Parathyroid adenoma (tissue), 2 donors: ENCODE measurements at regions not wholly inside any gene's neighbourhood (a gene's known extent, or its start where the extent isn't known, plus 50 kb on each side); places are given as distances from the start of the nearest gene placed in this dataset.

Source experiments
- H2AFZ ChIP-seq: fragments of 300-600 bp; sonication (generic); one replicate; pipeline ENCODE4 v1.7.0; 2017; ENCODE audit warnings: antibody characterized with exemption, mild to moderate bottlenecking
- H3K27ac ChIP-seq: fragments of 300-600 bp; sonication (generic); one replicate; pipeline ENCODE4 v1.7.0; 2017
- H3K27me3 ChIP-seq: fragments of 300-600 bp; sonication (generic); one replicate; pipeline ENCODE4 v1.7.0; 2017; ENCODE audit warnings: low read length; ENCODE audit not compliant: control insufficient read depth, insufficient read depth
- H3K36me3 ChIP-seq: fragments of 300-600 bp; sonication (generic); one replicate; pipeline ENCODE4 v1.7.0; 2017; ENCODE audit warnings: low read length; ENCODE audit not compliant: control insufficient read depth, insufficient read depth
- H3K4me1 ChIP-seq: fragments of 300-600 bp; sonication (generic); one replicate; pipeline ENCODE4 v1.7.0; 2017; ENCODE audit warnings: control low read depth
- H3K4me2 ChIP-seq: fragments of 300-600 bp; sonication (generic); one replicate; pipeline ENCODE4 v1.7.0; 2017; ENCODE audit warnings: low read length
- H3K4me3 ChIP-seq: fragments of 300-600 bp; sonication (generic); one replicate; pipeline ENCODE4 v1.7.0; 2017; ENCODE audit warnings: low read depth, low read length
- H3K79me2 ChIP-seq: fragments of 300-600 bp; sonication (generic); one replicate; pipeline ENCODE4 v1.7.0; 2017; ENCODE audit warnings: control low read depth
- H3K9ac ChIP-seq: fragments of 300-600 bp; sonication (generic); one replicate; pipeline ENCODE4 v1.7.0; 2017; ENCODE audit warnings: mild to moderate bottlenecking
- H3K9me3 ChIP-seq: fragments of 300-600 bp; sonication (generic); one replicate; pipeline ENCODE4 v1.7.0; 2017; ENCODE audit warnings: low read length; ENCODE audit not compliant: control insufficient read depth
- TF ChIP-seq, protein P1 (sequence below): fragments of 300-600 bp; sonication (generic); IDR thresholded peaks from one replicate; pipeline ENCODE4 v1.7.0; 2017; ENCODE audit warnings: antibody characterized with exemption, mild to moderate bottlenecking
- donor health status: primary hyperparathyroidism.

DNA sequence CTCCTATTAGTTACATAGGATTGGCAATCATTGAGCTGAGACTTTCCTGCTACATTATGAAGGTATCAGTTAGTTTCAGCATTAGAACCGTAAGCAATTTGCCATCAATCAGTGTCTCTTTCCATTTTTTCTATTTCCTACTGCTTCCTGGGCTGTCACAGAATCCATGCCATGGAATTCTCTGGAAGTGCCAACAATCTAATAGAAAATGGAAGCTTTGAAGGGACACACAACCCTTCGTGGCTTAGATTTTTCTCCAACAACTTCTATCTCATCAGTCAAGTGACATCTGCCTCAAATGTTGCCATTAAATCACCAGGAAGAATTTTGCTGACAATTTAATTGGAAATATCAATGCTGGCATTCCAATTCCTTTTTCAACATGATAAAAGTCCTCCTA lies 183.5 kb upstream of the PARD3B start:
- Histone ChIP-seq H3K9me3 (no peaks in the 10 kb centered on the region), H3K9ac (no peak overlapping the region), H3K4me3 (no peak overlapping the region), H3K27ac (no peak overlapping the region), H3K4me1 (no peaks in the 10 kb centered on the region), H2AFZ (no peak overlapping the region), H3K4me2 (no peak overlapping the region), H3K79me2 (no peaks in the 10 kb centered on the region), H3K36me3 (no peaks in the 10 kb centered on the region), H3K27me3 (no peaks in the 10 kb centered on the region)
- TF ChIP-seq, protein P1, sequence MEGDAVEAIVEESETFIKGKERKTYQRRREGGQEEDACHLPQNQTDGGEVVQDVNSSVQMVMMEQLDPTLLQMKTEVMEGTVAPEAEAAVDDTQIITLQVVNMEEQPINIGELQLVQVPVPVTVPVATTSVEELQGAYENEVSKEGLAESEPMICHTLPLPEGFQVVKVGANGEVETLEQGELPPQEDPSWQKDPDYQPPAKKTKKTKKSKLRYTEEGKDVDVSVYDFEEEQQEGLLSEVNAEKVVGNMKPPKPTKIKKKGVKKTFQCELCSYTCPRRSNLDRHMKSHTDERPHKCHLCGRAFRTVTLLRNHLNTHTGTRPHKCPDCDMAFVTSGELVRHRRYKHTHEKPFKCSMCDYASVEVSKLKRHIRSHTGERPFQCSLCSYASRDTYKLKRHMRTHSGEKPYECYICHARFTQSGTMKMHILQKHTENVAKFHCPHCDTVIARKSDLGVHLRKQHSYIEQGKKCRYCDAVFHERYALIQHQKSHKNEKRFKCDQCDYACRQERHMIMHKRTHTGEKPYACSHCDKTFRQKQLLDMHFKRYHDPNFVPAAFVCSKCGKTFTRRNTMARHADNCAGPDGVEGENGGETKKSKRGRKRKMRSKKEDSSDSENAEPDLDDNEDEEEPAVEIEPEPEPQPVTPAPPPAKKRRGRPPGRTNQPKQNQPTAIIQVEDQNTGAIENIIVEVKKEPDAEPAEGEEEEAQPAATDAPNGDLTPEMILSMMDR: no peak

DNA sequence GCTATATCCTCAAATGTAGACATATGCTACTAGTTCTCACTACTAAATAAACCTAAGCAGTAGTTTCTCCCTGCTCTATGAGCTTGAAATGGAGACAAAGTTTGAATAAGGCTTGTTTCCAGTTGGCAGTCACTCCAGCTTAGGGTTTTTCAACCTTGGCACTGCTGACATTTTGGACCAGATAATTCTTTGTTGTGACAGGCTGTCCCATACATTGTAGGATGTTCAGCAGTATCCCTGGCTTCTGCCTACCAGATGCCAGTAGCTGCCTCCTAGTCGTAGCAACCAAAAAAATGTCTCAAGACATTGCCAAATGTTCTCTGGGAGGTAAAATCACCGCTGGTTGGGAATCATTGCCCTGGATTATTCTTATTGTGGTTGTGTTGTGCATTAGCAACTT lies 182.7 kb upstream of the PARD3B start:
- H3K9ac ChIP-seq: no peak overlapping the region
- H3K36me3 ChIP-seq: no peaks in the 10 kb centered on the region
- TF ChIP-seq, protein P1: no peak
- no peak overlapping the region for H3K4me2 ChIP-seq
- no peaks in the 10 kb centered on the region for H3K4me1 ChIP-seq
- H3K27me3 ChIP-seq: no peaks in the 10 kb centered on the region
- H3K9me3 ChIP-seq: no peaks in the 10 kb centered on the region
- H2AFZ ChIP-seq: no peak overlapping the region
- H3K27ac ChIP-seq: no peak overlapping the region
- H3K79me2 ChIP-seq: no peaks in the 10 kb centered on the region
- H3K4me3 ChIP-seq: no peak overlapping the region

DNA sequence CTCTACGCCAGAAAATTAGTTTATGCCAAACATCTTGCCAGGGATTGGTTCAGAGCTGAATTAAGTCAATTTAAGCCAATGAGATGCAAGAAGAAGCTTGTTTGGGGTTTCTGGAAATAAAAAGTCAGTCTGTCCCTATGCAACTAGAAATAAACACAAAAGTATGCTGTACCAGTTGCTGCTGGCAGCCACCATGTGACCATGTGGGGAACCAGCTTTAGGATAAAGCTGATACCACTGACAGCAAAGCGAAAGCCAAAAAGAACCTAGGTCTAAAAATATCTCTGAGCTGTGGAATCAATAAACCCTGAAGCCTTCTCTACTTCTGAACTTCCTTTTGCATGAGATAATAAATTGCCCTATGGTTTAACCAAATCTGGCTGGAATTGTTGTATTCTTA lies 181.8 kb upstream of the PARD3B start:
- no peak overlapping the region for H3K27ac ChIP-seq

DNA sequence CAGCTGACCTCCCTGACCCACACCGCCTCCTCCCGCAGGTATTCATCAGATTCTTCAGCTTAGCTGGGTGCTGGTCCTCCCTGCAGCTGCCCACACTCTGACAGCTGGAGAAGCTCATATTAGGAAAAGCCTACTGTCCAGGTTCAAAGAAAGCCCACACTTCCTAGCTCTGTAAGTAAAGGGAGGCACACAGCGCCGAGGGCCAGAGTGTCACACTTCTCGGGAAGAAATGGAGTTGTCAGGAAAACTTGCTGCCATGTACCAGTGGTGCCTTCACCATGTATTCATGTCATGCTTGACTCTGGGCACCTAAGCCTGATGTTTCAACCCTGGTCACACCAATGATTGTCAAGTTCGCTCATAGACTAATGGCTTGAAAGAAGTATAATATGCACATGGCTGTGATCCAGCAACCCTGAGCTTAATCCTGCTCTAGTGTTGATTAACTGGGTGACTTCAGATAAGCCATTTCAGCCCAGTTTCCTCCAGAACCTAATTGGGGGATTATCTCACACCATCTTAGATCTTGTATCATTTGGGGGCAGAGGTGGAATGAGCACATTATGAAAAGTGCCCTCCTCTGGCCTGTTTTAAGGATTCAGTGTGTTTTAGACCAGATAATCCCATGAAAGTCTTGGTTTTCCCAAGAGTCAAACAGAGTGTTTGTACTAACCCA lies 180.3 kb upstream of the PARD3B start:
- Histone ChIP-seq H3K27me3 (no peaks in the 10 kb centered on the region), H3K4me3 (no peak overlapping the region), H3K9ac (no peak overlapping the region), H3K27ac (no peak overlapping the region), H3K36me3 (no peaks in the 10 kb centered on the region), H3K79me2 (no peaks in the 10 kb centered on the region), H2AFZ (no peak overlapping the region), H3K9me3 (no peaks in the 10 kb centered on the region), H3K4me1 (no peaks in the 10 kb centered on the region), H3K4me2 (no peak overlapping the region)
- TF ChIP-seq, protein P1: no peak

More for the DNA sequence above, 181.8 kb upstream of the PARD3B start:
- Histone ChIP-seq H3K4me1 (no peaks in the 10 kb centered on the region), H3K27me3 (no peaks in the 10 kb centered on the region), H2AFZ (no peak overlapping the region), H3K79me2 (no peaks in the 10 kb centered on the region), H3K4me3 (no peak overlapping the region), H3K9me3 (no peaks in the 10 kb centered on the region), H3K36me3 (no peaks in the 10 kb centered on the region), H3K4me2 (no peak overlapping the region), H3K9ac (no peak overlapping the region)
- TF ChIP-seq, protein P1: no peak

DNA sequence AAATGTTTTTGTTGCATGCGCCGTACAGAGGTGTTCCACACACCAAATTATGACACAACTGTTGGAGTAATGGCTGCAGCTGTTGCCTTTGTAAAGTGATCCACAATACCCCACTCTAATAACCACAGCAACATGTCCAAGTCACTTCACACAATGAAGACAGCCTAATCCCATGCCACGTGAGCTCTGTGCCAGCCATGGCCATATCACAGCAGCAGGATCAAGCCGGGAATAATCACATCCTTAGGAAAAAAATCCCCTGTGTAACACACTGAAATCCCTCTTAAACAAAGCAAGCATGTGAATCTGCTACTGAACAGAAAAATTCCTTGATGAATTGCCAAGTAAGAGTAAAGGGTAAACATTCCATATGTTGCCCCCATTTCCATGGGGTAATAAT lies 179.5 kb upstream of the PARD3B start:
- no peaks in the 10 kb centered on the region for H3K4me1 ChIP-seq
- H3K4me2 ChIP-seq: no peak overlapping the region
- TF ChIP-seq, protein P1: no peak
- no peak overlapping the region for H3K4me3 ChIP-seq
- H3K9ac ChIP-seq: no peak overlapping the region
- H3K9me3 ChIP-seq: no peaks in the 10 kb centered on the region
- no peaks in the 10 kb centered on the region for H3K79me2 ChIP-seq
- H3K36me3 ChIP-seq: no peaks in the 10 kb centered on the region
- H3K27ac ChIP-seq: no peak overlapping the region
- no peaks in the 10 kb centered on the region for H3K27me3 ChIP-seq
- H2AFZ ChIP-seq: no peak overlapping the region
